Fibroblast of the aortic adventitia (primary cell): ENCODE measurements at regions not wholly inside any gene's neighbourhood (a gene's known extent, or its start where the extent isn't known, plus 50 kb on each side); places are given as distances from the start of the nearest gene placed in this dataset.
A peak's percentile ranks its signal among the peaks of the same experiment; 100 is the strongest.

Experiments
- DNase-seq: peaks from one replicate; pipeline ENCODE4 v3.0.0-alpha.2; 2010; ENCODE audit warnings: low read depth
- H3K4me3 ChIP-seq: 2 replicates; pipeline ENCODE4 v1.5.1; 2011; ENCODE audit warnings: low read depth, mild to moderate bottlenecking, control low read depth, low read length, moderate library complexity
- TF ChIP-seq, protein P1 (sequence below): IDR thresholded peaks from 2 replicates; pipeline ENCODE4 v1.5.1; 2011; ENCODE audit warnings: mild to moderate bottlenecking, low read length, control low read depth, inconsistent platforms; ENCODE audit not compliant: insufficient read depth

DNA sequence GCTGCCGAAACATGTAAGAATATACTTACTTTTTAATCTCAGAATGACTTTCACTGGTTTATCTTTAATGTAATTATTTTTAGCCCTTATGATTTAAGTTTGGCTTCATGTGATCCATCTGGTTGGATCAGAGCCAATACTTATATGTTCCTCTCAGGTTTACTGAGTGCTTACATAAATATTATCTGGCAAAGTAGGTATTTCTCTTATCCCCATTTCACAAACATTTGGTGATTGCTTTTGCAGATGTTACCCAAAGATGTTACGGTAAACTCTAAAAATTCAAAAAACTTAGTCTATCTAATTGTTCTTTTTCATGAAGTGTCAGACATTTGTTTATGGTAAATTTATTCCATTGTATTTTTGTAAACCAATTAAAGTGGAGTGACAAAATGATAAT, 115.0 kb upstream of the TLL1 start:
- no peak overlapping the region for H3K4me3 ChIP-seq
- TF ChIP-seq, protein P1, sequence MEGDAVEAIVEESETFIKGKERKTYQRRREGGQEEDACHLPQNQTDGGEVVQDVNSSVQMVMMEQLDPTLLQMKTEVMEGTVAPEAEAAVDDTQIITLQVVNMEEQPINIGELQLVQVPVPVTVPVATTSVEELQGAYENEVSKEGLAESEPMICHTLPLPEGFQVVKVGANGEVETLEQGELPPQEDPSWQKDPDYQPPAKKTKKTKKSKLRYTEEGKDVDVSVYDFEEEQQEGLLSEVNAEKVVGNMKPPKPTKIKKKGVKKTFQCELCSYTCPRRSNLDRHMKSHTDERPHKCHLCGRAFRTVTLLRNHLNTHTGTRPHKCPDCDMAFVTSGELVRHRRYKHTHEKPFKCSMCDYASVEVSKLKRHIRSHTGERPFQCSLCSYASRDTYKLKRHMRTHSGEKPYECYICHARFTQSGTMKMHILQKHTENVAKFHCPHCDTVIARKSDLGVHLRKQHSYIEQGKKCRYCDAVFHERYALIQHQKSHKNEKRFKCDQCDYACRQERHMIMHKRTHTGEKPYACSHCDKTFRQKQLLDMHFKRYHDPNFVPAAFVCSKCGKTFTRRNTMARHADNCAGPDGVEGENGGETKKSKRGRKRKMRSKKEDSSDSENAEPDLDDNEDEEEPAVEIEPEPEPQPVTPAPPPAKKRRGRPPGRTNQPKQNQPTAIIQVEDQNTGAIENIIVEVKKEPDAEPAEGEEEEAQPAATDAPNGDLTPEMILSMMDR = no peak
- DNase-seq = no peak

DNA sequence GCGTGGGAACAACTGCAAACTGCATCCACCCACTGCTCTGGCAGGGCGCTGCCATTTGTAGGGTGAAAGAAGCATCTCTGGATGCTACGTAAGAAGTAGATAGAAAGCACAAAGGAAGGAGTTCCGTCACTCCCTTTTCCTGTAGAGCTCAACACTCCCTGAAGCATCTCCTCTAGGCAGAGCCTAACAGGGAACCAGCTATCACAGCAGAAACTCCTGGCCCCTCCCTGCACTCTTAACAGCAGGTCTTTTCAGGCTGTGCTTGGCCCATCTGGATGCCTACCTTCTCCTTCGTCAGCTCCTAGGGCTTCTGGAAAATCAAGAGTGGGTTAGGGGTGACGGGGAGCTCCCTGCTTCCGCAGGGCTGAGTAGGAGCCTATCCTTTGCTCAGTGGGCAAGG, 112.9 kb upstream of the TLL1 start:
- TF ChIP-seq, protein P1 = no peak
- no peak overlapping the region for H3K4me3 ChIP-seq
- DNase-seq = no peak

DNA sequence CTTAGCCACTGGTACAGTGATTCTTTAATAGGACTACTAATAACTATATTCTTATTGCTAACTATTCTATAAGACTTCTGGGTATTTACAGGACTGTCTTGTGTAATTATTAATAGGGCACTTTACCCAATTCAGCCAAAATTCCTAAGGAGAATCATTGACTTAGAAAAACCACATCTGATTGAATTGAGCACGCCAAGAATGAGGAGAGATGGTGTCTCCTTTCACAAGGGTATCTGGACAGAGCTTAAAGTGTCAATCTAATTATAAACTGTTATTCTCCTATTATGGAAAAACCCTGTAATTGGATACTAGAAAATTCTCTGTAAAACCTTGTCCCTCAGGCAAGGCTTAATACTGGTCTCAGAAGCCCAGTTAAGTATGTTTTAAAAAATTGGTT, 111.1 kb upstream of the TLL1 start:
- H3K4me3 ChIP-seq = no peak overlapping the region
- no peak for DNase-seq
- TF ChIP-seq, protein P1 = no peak

DNA sequence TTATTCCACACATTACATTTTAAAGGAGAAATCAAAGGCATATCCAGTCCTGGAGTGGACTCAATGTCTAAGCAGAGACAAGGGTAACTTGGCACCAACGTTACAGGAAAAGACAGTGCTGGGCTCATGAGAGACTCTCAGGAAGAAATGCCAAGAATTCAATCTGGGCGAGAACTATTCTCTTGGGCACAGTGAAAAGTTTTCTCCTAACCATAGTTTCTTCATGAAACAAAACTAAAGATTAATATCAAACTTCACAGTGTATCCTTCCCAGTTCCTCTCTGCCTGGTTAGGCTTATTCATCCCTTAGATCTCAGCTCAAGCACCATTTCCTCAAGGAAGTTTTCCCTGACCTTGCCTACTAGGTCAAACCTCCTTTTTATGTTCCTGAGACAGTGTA, 109.4 kb upstream of the TLL1 start:
- no peak overlapping the region for H3K4me3 ChIP-seq
- DNase-seq = peak; percentile 6
- TF ChIP-seq, protein P1 = no peak

DNA sequence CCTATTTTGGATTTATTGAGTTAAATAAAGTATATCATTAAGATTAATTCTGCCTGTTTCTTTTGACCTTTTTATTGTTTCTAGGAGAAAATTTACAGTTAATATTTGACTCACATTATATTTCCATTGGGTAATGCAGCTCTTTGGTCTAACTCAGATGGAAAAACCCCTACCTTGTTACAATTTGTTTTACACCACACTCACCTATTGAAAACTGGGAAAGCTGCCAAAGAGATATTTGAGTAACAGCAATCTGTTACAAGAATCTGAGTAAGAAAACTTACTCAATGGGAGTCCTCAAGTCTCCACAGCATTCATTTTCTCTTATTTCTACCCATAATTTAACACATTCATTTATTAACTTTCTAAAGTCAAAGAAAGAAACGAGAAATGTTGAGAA, 108.0 kb upstream of the TLL1 start:
- TF ChIP-seq, protein P1 = no peak
- no peak for DNase-seq
- no peak overlapping the region for H3K4me3 ChIP-seq

DNA sequence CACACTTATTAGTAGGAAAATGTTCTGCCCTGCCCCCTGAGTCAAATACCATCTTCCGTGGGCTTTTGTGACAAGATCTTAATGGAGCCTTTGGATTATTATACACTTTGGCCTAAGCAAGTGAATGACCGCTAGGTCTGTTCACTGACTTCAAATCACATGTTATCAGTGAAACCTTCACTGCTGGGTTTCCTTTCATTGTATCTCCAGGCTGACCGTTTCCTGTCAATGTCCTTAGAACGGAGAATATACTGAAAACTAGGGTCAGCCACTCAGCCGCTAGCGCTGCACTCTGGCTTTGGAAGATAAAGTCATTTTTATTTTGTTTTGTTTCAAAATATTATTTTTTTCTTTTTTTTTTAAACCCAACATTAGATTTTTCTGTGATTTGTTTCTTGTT, 107.0 kb upstream of the TLL1 start:
- no peak for DNase-seq
- H3K4me3 ChIP-seq = no peak overlapping the region
- TF ChIP-seq, protein P1 = no peak

DNA sequence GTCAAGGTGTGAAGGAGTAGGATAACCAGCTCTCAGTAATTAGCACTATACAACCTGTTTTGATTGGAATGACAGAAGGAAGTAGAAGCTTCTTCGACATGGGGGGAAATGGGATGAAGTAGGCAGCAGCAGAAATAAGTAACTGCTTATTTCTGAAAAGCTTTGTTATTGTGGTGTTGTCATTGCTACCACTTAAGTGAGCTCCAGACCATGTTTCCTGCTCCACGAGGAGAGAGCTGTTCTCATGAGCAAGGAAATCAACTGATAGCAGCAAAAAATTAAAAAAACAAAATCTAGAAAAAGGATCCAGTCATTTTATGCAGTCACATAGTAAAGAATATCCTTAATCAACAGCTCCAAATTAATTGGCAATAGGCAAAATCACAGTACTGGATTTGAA, 106.1 kb upstream of the TLL1 start:
- DNase-seq = no peak
- H3K4me3 ChIP-seq = no peak overlapping the region
- TF ChIP-seq, protein P1 = no peak
